ENCODE measurements at regions not wholly inside any gene's neighbourhood (a gene's known extent, or its start where the extent isn't known, plus 50 kb on each side); places are given as distances from the start of the nearest gene placed in this dataset.
"Not testable (repeated sequence)": the region's sequence is repeated elsewhere in the genome, so short reads cannot be mapped to it uniquely, and the experiment has no call there.

DNA sequence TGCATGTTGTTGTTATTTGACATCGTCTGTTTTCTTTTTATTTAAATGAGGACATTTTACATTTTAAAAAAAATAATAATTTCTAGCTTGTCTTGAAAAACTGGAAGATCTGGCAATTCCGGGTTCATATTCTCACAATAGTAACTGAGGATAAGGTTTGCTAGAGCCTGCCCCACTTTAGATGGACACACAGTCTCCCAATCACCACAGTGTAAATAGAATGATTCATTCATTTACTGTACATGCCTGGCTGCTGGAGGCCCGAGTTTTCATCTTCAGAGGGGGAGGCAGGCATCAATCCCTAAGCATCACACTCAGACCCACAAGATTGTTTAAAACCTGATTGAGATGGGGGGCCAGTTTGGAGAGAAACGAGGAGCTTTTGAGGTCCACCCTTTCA lies 2039.7 kb upstream of the WWC1 start:
- no peaks in the 10 kb centered on the region for H3K36me3 Mint-ChIP-seq (ENCODE audit: low read depth)
- H3K4me1 Mint-ChIP-seq (ENCODE audit: low read depth), result no peaks in the 10 kb centered on the region
- no peaks in the 10 kb centered on the region for H3K27me3 Mint-ChIP-seq
- peaks cover 20% of the 10 kb centered on the region for H3K9me3 Mint-ChIP-seq
- H3K4me3 Mint-ChIP-seq, result no peak overlapping the region
- no peak overlapping the region for H3K27ac Mint-ChIP-seq

DNA sequence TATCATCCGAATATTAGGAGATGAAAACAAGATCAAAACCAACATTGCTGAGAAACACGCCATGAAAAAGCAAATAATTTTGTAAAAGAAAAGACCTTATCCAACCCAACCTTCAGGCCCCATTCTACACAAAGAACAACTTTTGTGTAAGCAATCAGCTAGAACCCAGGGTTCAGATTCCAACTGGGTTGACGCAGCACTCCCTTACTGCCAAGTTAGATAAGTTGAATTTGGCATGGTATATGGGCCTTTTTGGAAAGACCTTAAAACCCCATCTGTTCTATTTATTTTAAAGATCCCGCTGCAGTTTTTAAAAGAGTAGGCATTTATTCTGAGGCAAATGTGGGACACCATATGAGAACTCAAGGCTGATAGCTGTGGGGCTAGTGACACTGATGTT lies 2033.8 kb upstream of the WWC1 start:
- Mint-ChIP-seq H3K4me3 (no peak overlapping the region), H3K9me3 (peaks cover 14% of the 10 kb centered on the region), H3K27ac (no peak overlapping the region), H3K36me3 (ENCODE audit: low read depth) (no peaks in the 10 kb centered on the region), H3K27me3 (no peaks in the 10 kb centered on the region), H3K4me1 (ENCODE audit: low read depth) (no peaks in the 10 kb centered on the region)

DNA sequence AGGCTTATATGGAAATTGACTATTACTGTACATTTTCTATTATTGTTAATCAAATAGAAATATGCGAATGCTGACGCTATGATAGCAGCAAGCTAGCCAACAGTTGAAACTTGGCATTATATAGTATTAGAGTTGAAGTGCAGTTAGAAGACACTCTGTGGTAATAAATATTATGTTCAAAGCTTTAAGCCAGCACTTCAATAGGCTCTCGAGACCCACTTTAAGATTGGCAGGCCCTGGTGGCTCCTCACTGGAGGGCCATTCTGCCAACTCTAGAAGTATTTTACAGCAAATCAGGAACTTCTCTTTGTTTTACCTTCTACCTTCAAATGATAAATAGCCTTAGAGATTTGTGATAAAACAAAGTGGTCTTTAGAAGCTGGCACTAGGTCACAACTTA lies 2029.0 kb upstream of the WWC1 start:
- no peaks in the 10 kb centered on the region for H3K27me3 Mint-ChIP-seq
- H3K4me3 Mint-ChIP-seq, result no peak overlapping the region
- no peaks in the 10 kb centered on the region for H3K36me3 Mint-ChIP-seq (ENCODE audit: low read depth)
- H3K27ac Mint-ChIP-seq, result no peak overlapping the region
- H3K9me3 Mint-ChIP-seq, result peaks cover 26% of the 10 kb centered on the region
- H3K4me1 Mint-ChIP-seq (ENCODE audit: low read depth), result no peaks in the 10 kb centered on the region

DNA sequence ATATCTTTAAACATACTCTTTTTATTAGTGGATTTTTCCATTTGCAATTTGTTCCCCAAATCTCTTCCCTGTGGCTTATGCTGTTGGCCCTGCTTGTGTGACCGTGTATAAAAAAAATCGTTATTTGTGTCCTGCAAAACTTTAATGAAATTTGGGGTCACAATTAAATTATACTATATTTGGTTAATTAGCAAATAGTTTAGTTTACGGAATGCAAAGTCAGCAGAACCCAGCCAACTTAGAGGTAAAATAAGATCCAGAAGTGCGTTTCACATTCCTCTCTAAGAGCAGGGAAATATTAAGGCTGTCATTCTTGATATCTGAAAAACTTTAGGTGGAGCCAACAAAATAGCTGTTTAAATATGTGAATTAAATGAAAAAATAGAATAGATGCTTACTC lies 2023.5 kb upstream of the WWC1 start:
- Mint-ChIP-seq H3K4me3 (no peak overlapping the region), H3K9me3 (peaks cover 23% of the 10 kb centered on the region), H3K27me3 (no peaks in the 10 kb centered on the region), H3K36me3 (ENCODE audit: low read depth) (no peaks in the 10 kb centered on the region), H3K27ac (no peak overlapping the region), H3K4me1 (ENCODE audit: low read depth) (no peaks in the 10 kb centered on the region)

DNA sequence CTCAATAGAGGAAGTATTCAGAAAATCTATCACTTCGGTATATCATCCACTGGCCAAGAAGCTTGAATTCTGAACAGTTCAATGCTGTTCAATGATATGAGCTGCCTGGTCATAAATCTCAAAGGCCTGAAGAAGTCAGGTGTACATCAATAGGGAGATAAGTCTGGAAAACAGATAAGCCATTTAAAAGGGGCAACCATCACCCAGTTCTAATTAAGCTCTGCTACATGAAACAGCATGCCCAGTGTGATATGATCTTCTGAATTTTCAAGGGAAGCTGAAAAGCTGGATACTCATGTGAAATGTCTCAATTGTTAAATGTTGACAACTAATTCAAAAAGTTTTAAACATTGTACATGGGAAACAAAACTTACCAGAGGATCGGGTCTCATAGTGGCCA lies 2020.7 kb upstream of the WWC1 start:
- Mint-ChIP-seq H3K4me1 (ENCODE audit: low read depth) (no peaks in the 10 kb centered on the region), H3K36me3 (ENCODE audit: low read depth) (no peaks in the 10 kb centered on the region), H3K27ac (no peak overlapping the region), H3K4me3 (no peak overlapping the region), H3K9me3 (peaks cover 10% of the 10 kb centered on the region), H3K27me3 (no peaks in the 10 kb centered on the region)

DNA sequence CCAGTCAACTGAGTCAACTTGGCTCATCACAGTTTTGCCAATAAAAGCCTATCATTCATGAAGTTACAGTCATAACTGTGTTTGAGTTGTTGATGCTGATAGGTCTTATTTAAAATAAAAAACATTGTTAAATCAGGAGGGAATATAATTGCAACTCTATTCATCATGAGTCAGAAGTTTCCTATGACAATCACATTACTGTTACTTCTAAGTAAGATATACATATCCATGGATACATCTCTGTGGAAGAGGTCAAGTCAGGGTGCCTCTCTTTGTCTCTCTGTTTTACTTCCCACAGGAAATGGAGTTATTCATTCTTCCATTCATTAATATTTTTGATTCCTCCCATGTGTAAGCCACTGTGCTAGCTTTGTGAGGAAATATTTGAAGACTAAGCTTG lies 2015.4 kb upstream of the WWC1 start:
- Mint-ChIP-seq H3K4me1 (ENCODE audit: low read depth) (no peaks in the 10 kb centered on the region), H3K27ac (no peak overlapping the region), H3K36me3 (ENCODE audit: low read depth) (no peaks in the 10 kb centered on the region), H3K9me3 (peaks cover 14% of the 10 kb centered on the region), H3K4me3 (no peak overlapping the region), H3K27me3 (no peaks in the 10 kb centered on the region)

DNA sequence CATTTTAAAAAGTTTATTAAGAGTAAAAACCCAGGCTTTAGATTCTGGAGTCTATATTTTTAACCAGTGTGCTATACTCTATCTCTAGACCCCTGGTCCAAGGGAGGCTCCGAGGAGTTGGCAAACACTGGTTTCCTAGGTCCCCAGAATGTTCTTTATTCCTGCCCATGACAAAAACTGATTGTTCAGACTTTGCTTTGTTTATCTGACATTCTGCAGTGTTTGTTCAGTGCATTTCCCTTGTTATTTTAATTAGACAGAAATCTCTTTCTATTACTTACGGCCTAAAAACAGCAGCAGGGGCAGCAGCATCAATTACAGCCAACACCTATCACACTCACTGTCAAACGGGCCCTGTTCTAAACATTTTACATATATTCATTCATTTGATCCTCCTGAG lies 2011.6 kb upstream of the WWC1 start:
- Mint-ChIP-seq H3K27me3 (no peaks in the 10 kb centered on the region), H3K4me1 (ENCODE audit: low read depth) (no peaks in the 10 kb centered on the region), H3K4me3 (no peak overlapping the region), H3K27ac (no peak overlapping the region), H3K9me3 (peaks cover 20% of the 10 kb centered on the region), H3K36me3 (ENCODE audit: low read depth) (no peaks in the 10 kb centered on the region)

DNA sequence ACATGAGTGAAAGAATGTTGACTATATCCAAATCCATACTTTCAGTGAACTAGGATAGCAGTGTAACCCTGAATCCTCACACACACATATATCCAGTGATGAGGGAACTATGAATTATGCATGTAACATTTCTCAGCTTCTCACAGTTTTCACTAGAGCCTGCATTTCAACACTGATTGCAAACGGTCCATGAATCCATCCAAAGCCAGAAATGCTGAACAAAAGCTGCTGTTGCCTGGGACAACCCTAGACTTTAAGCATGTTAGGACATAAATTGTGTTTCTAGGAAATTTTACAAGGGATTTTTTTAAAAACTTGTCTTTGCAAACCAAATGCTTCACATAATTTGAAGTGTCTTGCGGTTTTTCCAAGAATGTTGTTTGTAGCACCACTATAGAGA lies 2010.0 kb upstream of the WWC1 start:
- H3K4me3 Mint-ChIP-seq, result no peak overlapping the region
- peaks cover 17% of the 10 kb centered on the region for H3K9me3 Mint-ChIP-seq
- no peaks in the 10 kb centered on the region for H3K36me3 Mint-ChIP-seq (ENCODE audit: low read depth)
- no peaks in the 10 kb centered on the region for H3K27me3 Mint-ChIP-seq
- no peak overlapping the region for H3K27ac Mint-ChIP-seq
- H3K4me1 Mint-ChIP-seq (ENCODE audit: low read depth), result no peaks in the 10 kb centered on the region

DNA sequence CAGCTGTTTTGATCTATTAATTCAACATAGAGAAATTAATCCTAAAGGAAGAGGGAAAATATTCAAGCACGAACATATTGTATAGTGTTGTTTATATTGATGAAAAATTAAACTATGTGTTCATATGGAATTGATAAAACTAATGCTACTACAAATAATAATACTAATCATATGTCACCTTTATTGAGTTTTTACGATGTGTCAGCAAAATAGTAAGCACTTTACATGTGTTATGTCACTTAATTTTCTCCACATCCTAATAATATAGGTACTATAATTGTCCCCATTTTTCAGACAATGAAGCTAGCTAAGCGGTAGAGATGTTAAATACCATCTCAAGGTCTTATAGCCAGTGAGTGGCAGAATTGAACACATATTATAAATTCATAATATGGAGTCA lies 2008.5 kb upstream of the WWC1 start:
- H3K9me3 Mint-ChIP-seq, result peaks cover 13% of the 10 kb centered on the region
- H3K4me1 Mint-ChIP-seq (ENCODE audit: low read depth), result no peaks in the 10 kb centered on the region
- H3K27me3 Mint-ChIP-seq, result no peaks in the 10 kb centered on the region
- H3K36me3 Mint-ChIP-seq (ENCODE audit: low read depth), result no peaks in the 10 kb centered on the region
- no peak overlapping the region for H3K4me3 Mint-ChIP-seq
- no peak overlapping the region for H3K27ac Mint-ChIP-seq

DNA sequence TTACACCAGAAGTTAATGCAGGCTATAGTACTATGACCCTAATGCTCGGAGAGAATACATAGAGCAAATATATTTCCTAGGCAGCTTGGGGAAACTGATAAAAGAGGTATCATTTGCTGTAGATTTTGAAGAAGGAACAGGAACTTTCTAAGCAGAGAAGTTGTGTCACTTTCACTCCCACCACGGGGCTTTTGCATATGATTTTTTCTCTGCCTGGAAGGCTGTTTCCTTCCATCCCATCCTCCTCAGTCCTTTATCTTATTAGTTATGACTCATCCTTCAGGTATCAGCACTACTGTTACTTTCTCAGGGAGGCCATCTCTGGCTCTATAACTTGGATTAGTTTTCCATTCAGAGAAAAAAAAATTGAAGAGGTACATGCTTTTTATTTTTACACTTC lies 2006.1 kb upstream of the WWC1 start:
- H3K36me3 Mint-ChIP-seq (ENCODE audit: low read depth), result no peaks in the 10 kb centered on the region
- no peaks in the 10 kb centered on the region for H3K27me3 Mint-ChIP-seq
- H3K4me1 Mint-ChIP-seq (ENCODE audit: low read depth), result no peaks in the 10 kb centered on the region
- H3K27ac Mint-ChIP-seq, result no peak overlapping the region
- no peak overlapping the region for H3K4me3 Mint-ChIP-seq
- H3K9me3 Mint-ChIP-seq, result peaks cover 12% of the 10 kb centered on the region

DNA sequence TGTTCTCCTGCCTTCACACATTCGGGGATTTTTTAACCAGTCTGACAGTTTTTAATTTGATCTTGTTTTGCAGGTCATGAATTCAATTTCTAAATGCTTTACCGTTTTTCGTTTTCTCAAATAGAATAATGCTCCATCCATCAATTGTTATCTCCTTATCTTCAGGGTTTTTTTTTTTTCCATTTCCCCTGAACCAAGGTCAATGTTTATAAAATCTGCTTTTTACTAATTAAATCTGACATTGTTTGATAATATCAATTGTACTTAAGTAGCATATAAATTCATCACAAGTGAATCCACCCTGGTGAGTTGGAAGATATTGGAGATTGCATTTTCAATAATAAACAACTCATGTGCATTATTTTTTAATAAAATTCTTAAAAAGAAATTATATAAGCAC lies 2004.6 kb upstream of the WWC1 start:
- no peaks in the 10 kb centered on the region for H3K36me3 Mint-ChIP-seq (ENCODE audit: low read depth)
- no peak overlapping the region for H3K27ac Mint-ChIP-seq
- no peaks in the 10 kb centered on the region for H3K4me1 Mint-ChIP-seq (ENCODE audit: low read depth)
- H3K4me3 Mint-ChIP-seq, result no peak overlapping the region
- H3K9me3 Mint-ChIP-seq, result peaks cover 16% of the 10 kb centered on the region
- H3K27me3 Mint-ChIP-seq, result no peaks in the 10 kb centered on the region

DNA sequence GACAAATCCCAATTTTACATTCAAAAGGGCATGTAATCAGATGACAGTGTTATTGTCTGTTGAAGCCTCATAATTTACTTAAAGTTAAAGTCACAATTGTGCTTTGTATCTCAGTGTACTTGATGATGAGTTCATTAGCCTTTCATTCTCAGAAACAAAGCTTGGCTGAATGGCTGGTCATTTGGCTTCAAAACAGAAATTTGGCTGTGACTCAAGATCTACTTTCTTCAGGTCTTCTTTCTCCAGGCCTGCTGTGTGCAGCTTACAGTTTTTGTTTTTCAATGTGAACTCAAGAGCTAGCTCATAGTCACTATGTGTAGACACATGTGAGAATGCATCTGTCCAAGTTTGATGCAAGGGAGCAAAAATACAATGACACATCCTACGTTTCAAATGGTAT lies 2003.6 kb upstream of the WWC1 start:
- Mint-ChIP-seq H3K27ac (no peak overlapping the region), H3K27me3 (no peaks in the 10 kb centered on the region), H3K4me3 (no peak overlapping the region), H3K4me1 (ENCODE audit: low read depth) (no peaks in the 10 kb centered on the region), H3K9me3 (peaks cover 16% of the 10 kb centered on the region), H3K36me3 (ENCODE audit: low read depth) (no peaks in the 10 kb centered on the region)

DNA sequence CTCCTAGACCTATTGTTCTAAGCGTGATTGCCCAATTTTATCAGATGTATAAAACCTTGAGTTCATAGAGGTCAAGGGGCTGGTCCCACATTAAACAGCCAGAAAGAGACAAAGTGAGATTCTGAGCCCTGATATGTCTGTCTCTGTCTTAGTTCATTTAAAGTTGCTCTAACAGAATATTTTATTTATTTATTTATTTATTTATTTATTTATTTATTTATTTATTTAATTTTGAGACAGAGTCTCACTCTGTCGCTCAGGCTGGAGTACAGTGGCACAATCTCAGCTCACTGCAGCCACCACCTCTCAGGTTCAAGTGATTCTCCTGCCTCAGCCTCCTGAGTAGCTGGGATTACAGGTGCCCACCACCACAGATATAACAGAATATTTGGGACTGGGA lies 1999.6 kb upstream of the WWC1 start:
- H3K4me3 Mint-ChIP-seq; H3K4me1 Mint-ChIP-seq (ENCODE audit: low read depth); H3K27me3 Mint-ChIP-seq; H3K27ac Mint-ChIP-seq; H3K36me3 Mint-ChIP-seq (ENCODE audit: low read depth): not testable (repeated sequence)
- peaks cover 11% of the 10 kb centered on the region for H3K9me3 Mint-ChIP-seq

DNA sequence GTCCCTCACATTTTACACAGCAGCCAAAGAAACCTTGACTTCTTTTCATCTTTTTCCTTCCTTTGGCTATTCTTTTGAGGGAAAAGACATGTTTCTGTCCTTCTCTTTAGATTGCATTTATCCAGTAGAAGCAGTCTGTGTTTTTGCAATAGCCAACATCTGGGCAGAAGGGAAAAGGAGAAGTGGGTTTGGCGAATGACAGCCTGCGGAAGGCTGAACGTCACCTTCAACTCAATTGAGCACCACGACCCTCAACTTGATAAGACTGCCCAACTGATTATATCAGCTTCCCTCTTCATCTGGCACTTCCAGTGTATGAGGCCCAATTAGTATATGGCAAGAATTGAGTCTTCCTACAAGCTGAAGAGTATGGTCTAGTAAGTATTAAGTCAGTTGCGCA lies 1997.6 kb upstream of the WWC1 start:
- Mint-ChIP-seq H3K27me3 (no peaks in the 10 kb centered on the region), H3K4me1 (ENCODE audit: low read depth) (no peaks in the 10 kb centered on the region)

DNA sequence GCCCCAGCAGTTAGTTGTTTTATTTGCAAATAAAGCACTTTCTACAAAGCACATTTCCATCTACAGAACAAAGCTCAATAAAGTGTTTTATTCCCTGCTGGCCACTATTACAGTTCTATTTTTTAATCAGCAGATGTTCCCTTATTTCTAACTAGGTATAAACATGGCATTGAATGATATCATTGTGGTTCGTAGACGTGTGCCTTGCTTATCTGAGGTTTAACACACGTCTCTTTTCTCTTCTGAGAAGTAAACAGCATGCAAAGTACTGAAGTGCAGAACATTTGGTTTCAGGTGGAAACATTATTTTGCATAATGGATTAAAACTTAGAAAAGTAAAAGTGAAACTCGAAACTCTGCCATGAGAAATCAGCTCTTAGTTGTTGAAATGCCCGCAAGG lies 1989.3 kb upstream of the WWC1 start:
- Mint-ChIP-seq H3K4me1 (ENCODE audit: low read depth) (no peaks in the 10 kb centered on the region), H3K27ac (no peak overlapping the region), H3K9me3 (peaks cover 17% of the 10 kb centered on the region), H3K36me3 (ENCODE audit: low read depth) (no peaks in the 10 kb centered on the region), H3K4me3 (no peak overlapping the region), H3K27me3 (no peaks in the 10 kb centered on the region)

More for the DNA sequence above, 1997.6 kb upstream of the WWC1 start:
- peaks cover 7% of the 10 kb centered on the region for H3K9me3 Mint-ChIP-seq
- H3K36me3 Mint-ChIP-seq (ENCODE audit: low read depth), result no peaks in the 10 kb centered on the region
- no peak overlapping the region for H3K4me3 Mint-ChIP-seq
- H3K27ac Mint-ChIP-seq, result no peak overlapping the region

DNA sequence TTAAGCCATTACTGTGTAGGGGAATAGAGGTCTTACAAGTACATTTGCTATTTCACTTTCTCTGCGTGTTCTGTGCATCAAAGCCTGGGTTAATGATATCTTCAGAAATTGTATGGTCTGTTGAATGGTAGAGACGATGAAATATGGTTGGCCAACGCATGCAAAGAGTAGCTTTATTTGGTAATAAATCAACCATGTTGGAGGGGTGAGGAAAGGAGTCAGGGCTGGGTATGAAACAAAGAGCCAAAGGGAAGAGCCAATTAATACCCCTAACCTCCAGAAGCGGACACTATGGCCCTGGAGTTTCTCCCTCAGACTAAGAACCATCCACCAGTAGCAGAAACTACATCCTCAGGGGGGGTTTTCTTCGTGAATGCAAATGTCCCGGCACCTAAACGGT lies 1974.0 kb upstream of the WWC1 start:
- Mint-ChIP-seq H3K4me1 (ENCODE audit: low read depth) (no peaks in the 10 kb centered on the region), H3K36me3 (ENCODE audit: low read depth) (no peaks in the 10 kb centered on the region), H3K4me3 (no peak overlapping the region), H3K27ac (no peak overlapping the region), H3K27me3 (no peaks in the 10 kb centered on the region), H3K9me3 (no peaks in the 10 kb centered on the region)
